IMR-90 (cell line): ENCODE measurements at regions not wholly inside any gene's neighbourhood (a gene's known extent, or its start where the extent isn't known, plus 50 kb on each side); places are given as distances from the start of the nearest gene placed in this dataset.

ENCODE experiments used
- CTCF ChIP-seq: conservative IDR thresholded peaks from 2 replicates; pipeline ENCODE4 v1.5.1; 2012; ENCODE audit warnings: mild to moderate bottlenecking, low read depth, low read length, improper control_type of control experiment
- MAFK ChIP-seq: IDR thresholded peaks from 2 replicates; pipeline ENCODE4 v1.6.1; 2012; ENCODE audit warnings: low read depth, low read length, improper control_type of control experiment
- MAZ ChIP-seq: IDR thresholded peaks from 2 replicates; pipeline ENCODE4 v1.6.1; 2012; ENCODE audit warnings: low read depth, mild to moderate bottlenecking, low read length, improper control_type of control experiment, moderate library complexity, borderline replicate concordance
- POLR2A ChIP-seq: IDR thresholded peaks from 2 replicates; pipeline ENCODE4 v1.6.1; 2012; ENCODE audit warnings: mild to moderate bottlenecking, low read depth, low read length

- TF ChIP-seq MAFK: no peak
- TF ChIP-seq POLR2A: no peak
- no peak for TF ChIP-seq CTCF
- no peak for TF ChIP-seq MAZ
Observed at GRCh38 chr5:68457285-68457684, 241.7 kb downstream of the PIK3R1 start.
